ENCODE measurements at regions not wholly inside any gene's neighbourhood (a gene's known extent, or its start where the extent isn't known, plus 50 kb on each side); places are given as distances from the start of the nearest gene placed in this dataset.
"Not testable (repeated sequence)": the region's sequence is repeated elsewhere in the genome, so short reads cannot be mapped to it uniquely, and the experiment has no call there.

DNA sequence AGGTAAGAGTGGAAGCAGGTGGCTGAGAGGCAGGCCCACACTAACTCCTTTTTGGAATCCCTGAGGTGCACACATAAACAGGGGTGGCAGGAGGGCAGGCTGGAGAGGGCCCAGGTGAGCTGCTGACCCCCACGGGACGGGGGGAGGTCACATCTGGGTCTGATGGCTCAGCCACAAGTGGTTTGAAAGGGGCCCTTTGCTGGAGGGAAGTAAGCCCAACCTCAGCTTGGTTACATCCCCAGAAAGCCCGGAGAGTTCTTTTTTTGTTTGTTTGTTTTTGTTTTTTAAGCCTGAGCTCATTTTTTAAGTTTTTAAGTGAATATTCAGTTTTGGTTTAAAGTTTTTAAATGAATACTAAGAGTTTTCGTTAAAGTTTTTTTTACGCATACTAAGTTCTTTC, 72.8 kb upstream of the CUX1 start:
- DNase-seq: no peak

DNA sequence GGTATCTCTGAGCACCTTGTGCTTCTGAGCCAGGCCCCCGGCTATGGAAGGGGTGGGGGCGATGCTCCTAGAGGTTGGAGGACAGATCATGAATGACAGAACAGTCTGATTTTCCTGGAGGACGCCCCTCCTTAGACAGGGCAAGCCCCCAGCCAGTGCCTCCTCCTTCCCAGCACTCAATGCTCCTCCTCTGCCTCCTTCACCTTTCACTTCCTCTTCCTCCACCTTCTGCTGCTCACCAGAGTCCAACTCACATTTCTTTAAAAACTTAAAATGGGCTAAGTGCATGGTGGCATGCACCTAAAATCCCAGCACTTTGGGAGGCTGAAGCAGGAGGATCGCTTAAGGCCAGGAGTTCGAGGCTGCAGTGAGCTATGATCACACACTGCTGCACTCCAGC, 71.1 kb upstream of the CUX1 start:
- peak in 1 of 2 experiments; percentile 1 for DNase-seq

DNA sequence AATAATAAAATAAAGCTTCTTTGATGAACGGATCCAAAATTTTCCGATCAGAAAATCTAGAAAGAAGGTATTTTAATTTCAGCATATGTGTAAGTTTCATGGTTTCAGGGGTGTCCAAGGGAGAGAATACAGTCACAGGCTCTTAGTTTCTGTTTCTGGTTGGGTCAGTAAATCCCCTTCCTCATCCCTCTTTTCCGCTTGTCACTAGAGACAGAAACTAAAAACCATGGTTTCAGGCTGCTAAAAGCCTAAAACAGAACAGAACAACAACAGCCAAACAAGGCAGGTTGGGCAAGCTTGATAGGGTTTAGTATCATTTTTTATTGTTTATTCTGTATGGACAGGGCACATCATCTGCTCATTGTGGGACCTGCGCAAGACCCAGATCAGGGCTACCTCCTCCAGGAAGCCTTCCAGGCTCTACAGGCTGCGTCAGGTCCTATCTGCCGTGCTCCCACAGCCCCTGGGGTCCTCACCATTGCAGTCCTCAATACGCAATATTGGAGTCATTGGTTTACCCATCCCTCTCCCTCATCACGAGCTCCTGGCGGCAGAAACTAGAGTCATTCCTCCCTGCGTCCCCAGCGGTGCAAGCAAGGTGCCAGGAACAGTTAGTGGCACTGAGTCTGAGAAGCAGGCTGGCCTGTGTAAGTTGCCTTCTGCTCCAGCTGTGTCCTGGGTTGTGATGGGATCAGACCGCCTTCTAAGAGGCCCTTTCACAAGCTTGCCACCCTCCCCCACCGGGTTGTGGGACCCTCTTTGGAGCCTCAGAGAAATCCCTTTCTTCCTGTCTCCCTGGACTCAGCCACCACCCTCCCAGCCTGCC, 70.2 kb upstream of the CUX1 start:
- no peak for DNase-seq

DNA sequence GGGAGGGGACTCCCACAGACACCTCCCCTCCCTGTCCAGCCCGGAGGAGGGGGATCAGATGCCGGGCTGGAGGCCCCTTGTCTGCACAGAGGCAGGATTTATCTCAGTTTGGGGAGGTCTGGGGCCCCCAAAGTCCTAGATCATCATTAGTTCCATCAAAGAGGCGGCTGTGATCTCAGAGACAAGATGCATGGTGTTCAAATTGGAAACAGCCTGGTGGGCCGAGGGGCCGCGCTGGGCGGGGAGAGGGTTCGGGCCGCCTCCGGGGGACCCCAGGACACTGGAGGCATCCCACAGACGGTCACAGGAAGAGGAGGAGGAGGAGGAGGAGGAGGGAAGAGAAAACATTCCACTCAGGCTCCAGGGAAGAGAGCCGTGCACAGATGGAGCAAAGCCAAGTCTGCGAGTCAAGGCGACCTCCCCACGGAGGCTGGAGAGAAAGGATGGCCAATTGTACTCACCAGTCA, 69.5 kb upstream of the CUX1 start:
- DNase-seq: no peak

DNA sequence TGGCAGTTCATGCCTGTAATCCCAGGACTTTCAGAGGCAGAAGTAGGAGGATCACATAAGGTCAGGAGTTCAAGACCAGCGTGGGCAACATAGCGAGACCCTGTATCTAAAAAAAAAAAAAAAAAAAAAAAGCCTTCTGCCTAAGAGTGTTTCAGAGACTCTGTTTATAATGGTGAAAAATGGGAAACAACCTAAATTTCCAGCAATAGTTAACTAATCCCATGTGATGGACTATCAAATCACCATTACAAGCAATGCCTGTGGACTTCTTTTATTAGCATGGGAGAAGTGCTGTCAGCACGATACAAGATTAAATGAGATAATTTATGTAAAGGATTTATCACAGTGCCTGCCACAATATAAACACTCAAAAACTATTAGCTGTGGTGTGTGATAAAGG, 67.5 kb upstream of the CUX1 start:
- DNase-seq: no peak

DNA sequence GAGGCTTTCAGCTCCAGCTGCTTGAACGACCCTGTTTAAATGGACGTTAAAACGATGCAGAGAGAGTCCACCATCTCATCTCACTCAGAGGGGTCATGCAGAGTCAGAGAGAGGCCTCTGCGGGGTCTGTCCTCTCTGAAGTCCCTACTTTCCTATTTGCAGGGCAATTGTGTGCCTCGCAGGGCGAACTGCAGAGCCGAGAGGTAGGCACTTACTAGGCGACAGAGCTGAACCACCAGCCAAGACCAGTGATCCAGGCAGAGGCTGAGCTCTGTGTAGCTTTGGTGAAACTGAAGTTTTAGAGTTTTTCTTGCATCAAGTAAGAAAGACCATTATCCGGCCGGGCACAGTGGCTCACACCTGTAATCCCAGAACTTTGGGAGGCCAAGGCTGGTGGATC, 64.1 kb upstream of the CUX1 start:
- no peak for DNase-seq

DNA sequence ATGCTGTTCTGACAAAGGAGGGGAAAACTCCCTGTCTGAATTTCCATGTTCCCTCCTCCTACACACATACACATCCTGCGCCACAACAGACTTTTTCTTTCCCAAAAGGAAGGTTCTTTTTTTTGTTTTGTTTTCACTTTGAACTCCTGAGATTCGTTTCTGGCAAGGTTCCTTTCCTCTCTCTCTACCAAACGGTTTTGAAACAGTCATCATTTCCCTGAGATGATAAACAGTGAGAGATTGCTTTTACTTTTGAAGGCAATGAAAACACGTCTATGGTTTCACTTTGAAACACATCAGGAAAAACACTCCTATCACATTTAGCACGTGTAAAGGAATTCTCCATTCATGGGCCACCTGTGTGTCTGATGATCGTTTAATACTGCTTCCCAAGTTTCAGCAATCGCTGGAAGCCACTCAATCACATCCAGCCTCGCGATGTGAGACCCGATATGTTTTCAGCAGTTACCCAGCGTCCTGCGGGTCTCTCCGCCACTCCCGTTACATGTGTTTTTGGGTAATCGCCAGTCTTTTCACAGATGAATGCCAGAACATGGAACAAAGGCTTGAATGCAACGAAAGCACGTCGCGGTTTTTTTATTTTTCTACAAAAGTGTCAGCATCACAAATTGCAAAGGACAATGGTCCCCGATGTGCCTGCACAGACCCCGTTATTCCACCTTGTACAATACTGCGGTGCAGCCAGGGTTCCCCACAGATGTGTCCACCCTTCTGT, 62.8 kb upstream of the CUX1 start:
- peak in 1 of 2 experiments; percentile 15 for DNase-seq

DNA sequence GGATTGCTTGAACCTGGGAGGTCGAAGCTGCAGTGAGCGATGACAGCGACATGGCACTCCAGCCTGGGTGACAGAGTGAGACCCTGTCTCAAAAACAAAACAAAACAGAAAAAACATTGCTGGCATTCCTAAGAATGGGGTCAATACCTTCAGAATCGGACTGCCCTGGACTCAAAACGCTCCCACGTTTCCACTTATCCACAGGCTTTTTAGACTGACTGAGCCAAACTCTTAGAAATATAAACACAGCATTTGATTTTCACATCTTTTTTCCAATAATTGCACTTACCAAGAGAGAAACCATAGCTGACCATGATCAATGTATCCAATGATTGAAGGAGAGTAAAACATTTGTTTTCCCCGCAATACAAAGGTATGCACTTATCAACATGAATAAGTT, 59.5 kb upstream of the CUX1 start:
- DNase-seq: no peak

DNA sequence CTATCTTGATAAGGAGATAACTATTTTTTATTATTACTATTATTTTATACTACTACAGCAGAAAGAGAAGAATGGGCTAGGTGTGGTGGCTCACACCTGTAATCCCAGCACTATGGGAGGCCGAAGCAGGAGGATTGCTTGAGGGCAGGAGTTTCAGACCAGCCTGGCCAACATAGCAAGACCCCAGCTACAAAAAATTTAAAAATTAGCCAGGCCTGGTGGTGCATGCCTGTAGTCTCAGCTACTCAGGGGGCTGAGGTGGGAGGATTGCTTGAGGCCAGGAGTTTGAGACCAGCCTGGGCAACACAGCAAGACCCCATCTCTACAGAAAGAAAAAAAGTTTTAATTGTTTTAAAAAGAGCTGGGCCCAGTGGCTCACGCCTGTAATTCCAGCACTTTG, 58.9 kb upstream of the CUX1 start:
- not testable (repeated sequence) for DNase-seq

DNA sequence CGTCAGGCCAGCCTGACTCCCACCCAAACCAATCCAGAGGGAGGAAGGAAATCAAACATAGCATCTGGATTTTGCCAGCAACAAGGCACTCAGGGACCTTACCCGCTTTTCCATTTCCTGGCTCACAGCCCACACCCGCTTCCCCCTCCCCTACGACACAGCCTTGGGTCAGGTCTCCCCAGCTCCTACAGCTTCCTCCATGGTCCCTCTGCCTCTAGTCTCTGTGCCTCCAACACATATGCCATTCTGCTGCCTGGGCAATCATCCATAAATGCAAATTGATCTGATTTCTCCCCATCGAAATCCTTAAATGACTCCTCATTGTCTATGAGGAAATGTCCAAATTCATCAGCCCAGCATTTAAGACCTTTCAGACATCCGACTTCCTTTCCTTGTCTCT, 53.2 kb upstream of the CUX1 start:
- no peak for DNase-seq

DNA sequence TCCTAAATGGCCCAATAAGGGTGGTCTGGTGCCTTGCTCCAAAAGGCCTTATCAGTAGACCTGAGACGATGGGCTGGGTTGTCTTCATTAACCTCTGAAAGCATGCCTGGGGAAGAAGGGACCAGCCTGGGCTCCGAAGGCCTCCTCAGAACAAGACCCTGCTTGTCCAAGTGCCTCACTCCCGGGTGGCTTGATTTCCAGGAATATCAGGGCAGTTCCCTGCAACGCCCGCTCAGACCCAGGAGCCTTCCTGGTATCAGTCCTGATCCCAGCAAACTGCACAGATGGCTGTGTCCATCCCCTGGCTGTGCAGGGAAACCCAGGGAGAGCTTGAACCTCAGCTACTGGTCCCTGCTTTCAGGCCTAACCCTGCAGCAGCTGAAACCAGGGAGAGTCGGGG, 49.9 kb upstream of the CUX1 start:
- no peak for DNase-seq

All from AML-193 (cell line).